GM21825 (cell line): ENCODE measurements at regions not wholly inside any gene's neighbourhood (a gene's known extent, or its start where the extent isn't known, plus 50 kb on each side); places are given as distances from the start of the nearest gene placed in this dataset.

Source experiments
- ATAC-seq: cut with Tn5 transposase; IDR thresholded peaks from one replicate; pipeline ENCODE4 v1.9.1; 2021; ENCODE audit warnings: mild to moderate bottlenecking, moderate library complexity; ENCODE audit not compliant: unreplicated experiment

GRCh38 chr10:4102802-4103344, 317.9 kb upstream of the KLF6 start:
- ATAC-seq, result no peak

GRCh38 chr10:4101918-4102654, 317.1 kb upstream of the KLF6 start:
- ATAC-seq, result no peak

DNA sequence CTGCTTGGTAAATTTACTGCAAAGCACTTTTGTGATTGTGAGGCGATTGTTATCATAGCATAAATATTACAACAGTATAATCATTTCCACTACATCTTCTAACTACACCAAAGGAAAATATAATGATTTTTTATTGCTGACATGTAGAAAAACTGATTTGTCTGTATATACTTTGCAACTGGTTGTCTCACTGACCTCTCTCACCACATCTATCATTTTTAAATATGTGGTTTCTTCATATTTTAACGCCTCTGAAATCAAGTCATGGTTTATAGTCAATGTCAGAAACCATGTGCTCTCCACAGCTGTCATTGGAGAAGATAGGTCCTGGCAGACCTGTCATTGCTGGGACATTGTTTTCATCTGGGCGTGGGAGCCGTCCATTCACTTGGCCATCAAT, 315.4 kb upstream of the KLF6 start:
- no peak for ATAC-seq

DNA sequence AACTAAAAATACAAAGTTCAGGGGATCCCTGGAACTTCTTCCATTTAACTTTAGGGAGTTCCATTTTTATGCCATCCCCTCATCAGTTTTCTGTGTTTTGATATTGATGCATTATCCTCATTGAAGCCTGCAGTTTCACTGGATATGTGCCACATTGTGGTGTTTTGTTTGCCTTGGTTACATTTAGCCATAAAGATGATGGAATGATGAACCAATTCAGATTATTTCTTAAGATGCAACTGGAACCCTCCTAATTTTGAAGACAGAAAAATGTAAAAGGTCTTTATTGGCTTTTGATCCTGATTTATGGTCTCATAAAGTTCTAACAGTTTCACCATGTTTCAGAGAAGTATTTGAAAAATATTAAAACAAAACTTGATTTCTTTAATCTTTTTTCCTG, 314.2 kb upstream of the KLF6 start:
- no peak for ATAC-seq

- ATAC-seq, result no peak
Observed at GRCh38 chr10:4095166-4095917, 310.3 kb upstream of the KLF6 start.

DNA sequence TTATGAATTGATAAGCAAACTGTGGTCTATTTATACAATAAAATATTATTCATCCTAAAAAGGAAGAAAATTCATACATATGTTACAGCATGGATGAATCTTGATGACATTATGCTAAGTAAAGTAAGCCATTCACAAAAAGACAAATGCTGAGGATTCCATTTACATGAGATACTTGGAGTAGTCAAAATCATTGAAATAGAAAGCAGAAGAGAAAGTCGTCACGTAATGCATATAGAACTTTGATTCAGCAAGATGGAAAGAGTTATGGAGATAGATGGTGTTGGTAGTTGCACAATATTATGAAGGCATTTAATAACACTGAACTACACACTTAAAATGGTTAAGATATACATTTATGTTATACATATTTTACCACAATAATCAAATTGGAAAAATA, 309.7 kb upstream of the KLF6 start:
- ATAC-seq, result no peak

DNA sequence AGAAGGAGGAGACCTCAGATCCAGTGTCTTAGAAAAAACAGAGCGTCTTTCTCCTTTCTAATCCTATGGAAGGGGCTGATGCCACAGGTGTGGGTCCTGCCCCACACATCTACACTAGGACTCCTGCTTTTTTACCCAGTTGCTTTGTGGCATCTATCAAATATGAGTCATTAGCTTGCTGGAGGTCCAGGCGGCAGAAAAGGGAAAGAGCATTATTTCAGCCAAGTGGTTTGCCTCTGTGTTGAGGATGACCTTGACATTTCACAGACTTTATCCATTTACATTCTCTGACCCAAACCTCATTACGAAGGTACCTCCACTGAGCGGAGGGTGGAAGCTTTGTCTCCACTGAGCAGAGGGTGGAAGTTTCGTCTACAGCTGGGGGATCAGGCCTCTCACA, 308.4 kb upstream of the KLF6 start:
- no peak for ATAC-seq

DNA sequence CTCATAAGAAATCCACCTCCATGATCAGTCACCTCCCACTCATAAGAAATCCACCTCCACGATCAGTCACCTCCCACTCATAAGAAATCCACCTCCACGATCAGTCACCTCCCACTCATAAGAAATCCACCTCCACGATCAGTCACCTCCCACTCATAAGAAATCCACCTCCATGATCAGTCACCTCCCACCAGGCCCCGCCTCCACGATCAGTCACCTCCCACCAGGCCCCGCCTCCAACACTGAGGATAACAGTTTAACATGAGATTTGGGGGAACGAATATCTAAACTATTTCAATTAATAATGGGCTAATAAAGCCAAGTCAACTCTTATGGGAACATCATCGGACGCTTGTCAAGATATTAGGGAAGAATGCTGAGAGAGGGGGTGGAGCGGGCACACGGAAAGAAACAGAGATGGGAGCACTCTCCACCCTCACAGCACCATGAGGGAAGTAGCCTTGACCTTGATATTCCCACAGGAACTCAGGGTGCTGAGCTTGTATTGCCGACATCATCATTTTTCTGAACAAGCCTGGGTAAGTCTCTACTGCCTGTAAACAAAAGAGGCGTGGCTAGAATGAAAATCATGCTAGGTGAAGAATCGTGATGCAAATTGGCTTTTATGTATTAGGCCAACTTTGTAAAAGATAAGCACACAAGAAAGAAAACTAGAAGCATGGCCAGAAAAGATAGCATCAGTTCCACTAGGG, 303.5 kb upstream of the KLF6 start:
- ATAC-seq, result no peak

DNA sequence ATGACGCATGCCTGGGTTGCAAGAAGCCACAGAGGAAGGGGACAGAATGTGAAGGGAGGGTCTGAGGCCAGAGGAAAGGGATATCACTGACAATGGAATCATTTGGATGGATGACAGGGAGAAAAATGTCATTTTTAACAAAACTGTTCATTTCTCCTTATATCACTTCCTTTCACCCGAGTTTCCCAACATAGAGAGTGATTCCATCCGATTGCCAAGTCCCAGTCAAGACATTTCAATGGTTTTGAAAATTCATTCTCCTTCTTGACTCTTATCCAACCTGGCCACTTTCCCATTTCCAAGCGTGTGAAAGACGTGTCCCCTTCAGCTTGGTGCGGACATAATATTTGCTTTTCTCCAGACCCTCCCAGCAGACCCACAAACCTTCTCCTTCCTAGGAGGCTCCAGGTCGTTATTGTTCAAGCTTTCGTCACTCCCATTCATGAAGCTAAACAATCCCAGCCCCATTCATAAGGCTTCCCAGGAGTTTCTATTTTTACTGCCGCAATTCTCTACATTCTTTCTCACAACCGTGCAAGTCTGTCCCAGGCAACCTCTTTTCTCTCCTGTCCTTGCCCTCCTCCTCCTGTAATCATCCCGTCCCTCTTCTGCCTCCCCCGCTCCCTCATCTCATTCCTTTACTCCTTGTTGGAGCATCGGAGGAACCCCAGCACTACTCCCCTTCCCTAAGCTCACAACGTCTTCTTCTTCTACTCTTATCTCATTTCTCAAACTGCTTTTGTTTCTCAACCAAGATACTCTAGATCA, 301.3 kb upstream of the KLF6 start:
- ATAC-seq, result no peak

DNA sequence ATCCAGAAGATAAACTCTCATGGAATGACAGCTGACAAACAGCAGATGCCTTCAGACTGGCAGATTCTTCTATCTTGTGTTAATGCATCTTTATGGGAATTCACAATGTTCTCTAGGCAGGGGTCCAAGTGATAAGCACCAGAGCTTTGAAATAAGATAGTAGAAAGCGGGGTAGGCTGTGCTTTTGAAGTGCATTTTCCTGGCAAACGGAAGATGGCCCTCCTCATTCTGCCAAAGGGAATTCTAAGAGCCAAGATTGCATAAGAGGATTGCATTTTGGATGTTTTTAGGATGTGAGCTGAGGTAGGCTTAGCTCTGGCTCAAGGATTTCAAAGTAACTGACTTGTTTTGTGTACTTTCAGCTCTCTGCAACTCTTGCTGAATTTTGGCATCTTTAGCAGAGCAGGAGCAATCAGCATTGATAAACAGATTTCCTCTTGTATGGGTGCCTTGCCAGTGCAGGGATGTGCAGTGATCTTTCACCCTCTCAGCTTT, 298.5 kb upstream of the KLF6 start:
- no peak for ATAC-seq

DNA sequence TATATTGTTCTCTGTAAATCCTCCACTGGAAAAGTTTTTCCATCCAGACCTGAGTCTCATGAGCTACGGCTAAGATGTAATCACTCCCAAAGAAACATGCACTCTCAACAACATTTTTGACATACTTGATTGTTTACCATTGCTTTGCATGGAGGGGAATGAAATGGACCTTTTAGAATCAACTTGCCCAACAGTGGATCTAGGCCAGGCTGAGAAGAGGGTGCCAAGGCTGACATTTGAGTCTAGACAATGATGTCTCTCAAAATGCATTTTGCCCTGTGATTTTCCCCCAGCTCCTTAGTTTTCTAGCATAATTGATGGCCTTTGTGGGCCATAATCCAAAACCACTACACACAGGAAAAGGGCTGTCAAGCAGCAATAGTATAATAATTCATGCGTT, 297.9 kb upstream of the KLF6 start:
- ATAC-seq, result no peak

DNA sequence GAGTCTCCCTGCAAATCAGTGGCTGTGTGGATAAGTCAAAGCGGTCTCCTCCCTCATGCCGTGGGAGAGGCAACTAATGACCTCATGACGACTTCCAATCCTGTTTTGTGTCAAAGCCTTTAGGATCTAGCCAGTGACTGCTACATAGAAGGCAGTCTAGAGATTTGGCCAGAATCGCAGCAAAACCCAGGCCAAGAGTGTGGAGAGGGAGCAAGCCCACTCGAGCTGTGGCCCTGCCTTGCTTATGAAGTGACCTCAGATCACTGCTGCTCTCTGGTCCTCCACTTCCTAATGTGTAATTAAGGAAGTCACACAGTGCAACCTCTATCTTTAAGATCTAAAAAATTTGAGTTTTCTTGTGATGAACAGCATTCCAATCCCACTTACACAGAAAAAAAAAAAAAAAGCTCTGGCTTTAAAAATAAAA, 296.7 kb upstream of the KLF6 start:
- ATAC-seq, result no peak

- no peak for ATAC-seq
Observed at GRCh38 chr10:4080225-4080805, 295.3 kb upstream of the KLF6 start.

GRCh38 chr10:4079803-4080202, 294.8 kb upstream of the KLF6 start:
- no peak for ATAC-seq

GRCh38 chr10:4077804-4078203, 292.8 kb upstream of the KLF6 start:
- no peak for ATAC-seq

- ATAC-seq, result no peak
Observed at GRCh38 chr10:4076983-4077382, 292.0 kb upstream of the KLF6 start.

- no peak for ATAC-seq
Observed at GRCh38 chr10:4075443-4075842, 290.4 kb upstream of the KLF6 start.

DNA sequence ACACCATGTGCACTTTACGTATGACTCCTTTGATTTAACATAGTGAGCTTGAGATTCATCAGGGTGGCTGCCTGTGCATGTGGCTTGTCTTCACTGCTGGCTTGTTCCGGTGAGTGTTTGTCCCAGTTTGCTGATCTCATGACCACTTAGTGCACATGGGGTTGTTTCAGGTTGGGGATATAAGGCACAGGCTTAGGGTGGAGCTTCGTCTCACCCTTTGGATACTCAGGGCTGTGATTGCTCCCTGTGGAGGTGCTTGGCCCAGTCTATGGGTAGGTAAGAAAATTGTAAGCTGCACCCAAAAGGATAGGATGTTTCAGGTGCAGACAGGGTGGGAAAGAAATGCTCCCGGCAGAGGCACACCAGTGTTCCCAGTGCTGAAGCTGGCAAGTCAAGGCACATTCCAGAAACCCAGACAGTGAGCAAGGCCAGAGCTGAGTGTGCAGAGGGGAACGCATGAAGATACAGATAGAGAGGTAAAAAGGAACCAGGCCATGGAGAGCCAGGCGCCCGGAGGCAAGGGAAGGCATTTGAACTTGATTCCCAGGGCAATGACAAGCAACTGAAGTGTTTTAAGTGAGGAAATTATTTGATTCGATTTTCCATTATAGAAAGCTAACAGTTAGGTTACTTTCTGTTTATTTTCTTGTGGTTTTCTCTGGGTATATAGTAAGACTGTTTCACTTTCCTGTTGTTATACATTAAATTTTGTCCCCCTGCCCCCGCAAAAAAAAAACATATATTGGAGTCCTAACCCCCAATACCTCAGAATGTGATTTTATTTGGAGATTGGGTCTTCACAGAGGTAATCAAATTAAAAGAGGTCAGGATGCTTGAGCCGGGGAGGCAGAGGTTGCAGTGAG, 289.8 kb upstream of the KLF6 start:
- ATAC-seq, result no peak

DNA sequence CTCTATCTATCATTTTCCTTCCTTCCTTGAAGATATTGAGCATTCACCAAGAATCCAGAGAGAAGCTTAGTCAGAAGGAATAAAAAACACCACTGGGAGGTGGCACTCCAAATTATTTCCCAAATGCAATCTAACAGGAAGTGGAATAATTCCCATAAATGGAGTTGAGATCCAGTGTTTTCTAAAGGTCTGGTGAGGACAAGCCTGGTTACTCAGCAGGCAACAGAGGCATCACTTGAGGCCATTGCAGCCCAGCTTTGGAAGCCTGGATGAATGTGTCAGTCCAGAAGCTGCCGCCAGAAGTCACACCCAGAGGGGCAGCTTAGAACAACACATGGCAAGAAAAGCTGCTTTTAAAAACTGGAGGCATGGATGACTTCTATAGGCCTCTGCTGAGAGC, 288.9 kb upstream of the KLF6 start:
- ATAC-seq, result no peak
